GM19238 (cell line): ENCODE measurements at regions not wholly inside any gene's neighbourhood (a gene's known extent, or its start where the extent isn't known, plus 50 kb on each side); places are given as distances from the start of the nearest gene placed in this dataset.
"Not testable (repeated sequence)": the region's sequence is repeated elsewhere in the genome, so short reads cannot be mapped to it uniquely, and the experiment has no call there.

Experiments used
- DNase-seq: peaks from one replicate; pipeline ENCODE4 v3.0.0; 2011; ENCODE audit warnings: low spot score; ENCODE audit not compliant: insufficient read length

DNA sequence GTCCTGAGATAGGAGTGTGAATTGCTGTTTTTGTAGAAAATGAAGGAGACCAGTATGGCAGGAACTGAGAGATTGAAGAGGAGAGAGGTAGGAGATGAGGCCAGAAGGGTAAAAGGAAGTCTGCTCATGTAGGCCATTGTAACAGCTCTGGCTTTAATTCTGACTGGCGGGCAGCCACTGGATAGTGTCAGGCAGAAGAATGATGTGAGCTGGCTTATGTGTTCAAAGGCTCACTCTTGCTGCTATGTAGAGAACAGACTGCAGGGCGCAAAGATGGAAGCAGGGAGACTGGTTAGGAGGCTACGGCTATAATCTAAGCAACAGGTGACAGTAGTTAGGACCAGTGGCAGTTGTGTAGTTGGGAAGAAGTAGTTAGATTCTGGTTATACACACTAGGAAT, 160.2 kb upstream of the FGF13 start:
- no peak for DNase-seq

- no peak for DNase-seq
These were observed 155.1 kb upstream of the FGF13 start for GRCh38 chrX:138866643-138867042.

DNA sequence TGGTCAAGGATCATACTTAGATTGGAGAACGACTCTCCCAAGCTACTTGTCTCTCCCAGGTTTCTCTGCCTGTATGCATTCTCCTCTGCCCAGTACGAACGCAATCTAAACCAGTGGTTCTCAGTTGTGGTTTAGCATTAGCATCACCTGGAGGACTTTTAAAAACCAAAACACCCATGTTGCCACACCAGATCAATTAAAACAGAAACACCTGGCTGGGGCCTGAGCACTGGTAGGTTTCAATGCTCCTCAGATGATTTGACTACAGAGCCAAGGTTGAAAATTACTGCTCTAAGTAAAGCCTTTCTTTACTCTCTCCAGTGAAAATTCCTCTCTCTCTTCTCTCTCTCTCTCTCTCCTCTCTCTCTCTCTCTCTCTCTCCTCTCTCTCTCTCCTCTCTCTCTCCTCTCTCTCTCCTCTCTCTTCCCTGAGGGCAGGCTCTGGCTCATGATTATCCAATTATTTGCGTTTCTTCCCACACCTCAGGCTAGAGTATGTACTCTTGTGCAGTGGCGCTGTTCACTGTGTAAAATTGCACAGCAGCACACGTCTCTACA, 153.7 kb upstream of the FGF13 start:
- DNase-seq, result no peak

- DNase-seq, result no peak
These were observed 147.9 kb upstream of the FGF13 start for GRCh38 chrX:138859421-138859820.

DNA sequence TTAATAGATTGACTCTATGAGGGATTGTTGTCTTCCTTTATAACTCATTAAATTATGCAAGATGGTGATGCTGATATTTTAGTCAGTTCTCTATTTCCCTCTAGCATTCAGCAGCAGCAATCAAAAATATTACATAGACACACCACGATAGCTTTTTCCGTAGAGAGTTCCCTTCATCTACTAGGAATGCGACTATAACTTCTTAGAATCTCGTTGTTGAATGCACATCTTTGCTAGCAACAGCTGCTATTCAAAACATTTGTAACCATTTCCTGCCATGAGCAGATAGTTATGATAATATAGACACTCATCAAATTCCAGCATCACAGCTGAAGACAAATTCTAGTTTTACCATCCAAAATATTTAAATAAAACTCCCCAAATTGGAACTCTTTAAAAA, 147.4 kb upstream of the FGF13 start:
- DNase-seq, result no peak

DNA sequence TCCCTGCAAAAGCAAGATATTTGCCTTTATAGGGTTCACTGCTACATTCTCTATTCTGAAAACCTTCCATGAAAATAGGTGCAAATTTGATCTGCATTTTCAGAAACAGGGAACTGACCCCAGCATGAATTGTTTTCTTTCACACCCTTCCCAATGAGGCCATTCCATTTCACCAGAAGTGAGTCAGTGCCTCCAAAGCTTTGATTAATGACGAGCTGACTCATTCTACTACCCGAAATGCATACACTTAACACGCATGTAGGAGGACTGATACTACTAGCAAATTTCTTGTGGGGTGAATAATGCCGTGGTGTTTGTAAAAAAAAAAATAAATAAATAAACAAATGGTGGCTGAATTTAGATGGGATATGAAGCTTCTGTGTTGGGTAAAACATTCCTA, 146.9 kb upstream of the FGF13 start:
- DNase-seq, result no peak

- DNase-seq, result no peak
These were observed 145.5 kb upstream of the FGF13 start for GRCh38 chrX:138856881-138857604.

DNA sequence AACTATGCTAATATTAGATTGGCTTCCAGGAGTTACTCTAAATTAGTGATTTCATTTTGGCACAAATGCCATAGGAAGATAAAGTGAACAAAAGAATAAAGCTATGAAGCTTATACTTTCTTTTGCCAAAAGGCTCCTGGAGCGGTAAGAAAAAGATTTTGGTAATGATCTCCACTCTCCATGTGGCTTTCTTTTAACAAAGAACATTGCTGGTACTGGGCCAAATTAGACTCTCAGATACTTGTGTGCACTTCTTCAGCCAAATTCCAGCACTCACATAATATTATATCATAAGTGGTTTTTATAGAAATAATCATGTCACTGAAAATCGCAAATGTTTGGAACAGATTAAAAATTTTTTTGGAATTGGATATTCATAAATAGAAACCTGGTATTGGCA, 142.4 kb upstream of the FGF13 start:
- DNase-seq, result no peak

- no peak for DNase-seq
These were observed 138.0 kb upstream of the FGF13 start for GRCh38 chrX:138849521-138849920.

GRCh38 chrX:138847930-138848329, 136.4 kb upstream of the FGF13 start:
- DNase-seq, result no peak

DNA sequence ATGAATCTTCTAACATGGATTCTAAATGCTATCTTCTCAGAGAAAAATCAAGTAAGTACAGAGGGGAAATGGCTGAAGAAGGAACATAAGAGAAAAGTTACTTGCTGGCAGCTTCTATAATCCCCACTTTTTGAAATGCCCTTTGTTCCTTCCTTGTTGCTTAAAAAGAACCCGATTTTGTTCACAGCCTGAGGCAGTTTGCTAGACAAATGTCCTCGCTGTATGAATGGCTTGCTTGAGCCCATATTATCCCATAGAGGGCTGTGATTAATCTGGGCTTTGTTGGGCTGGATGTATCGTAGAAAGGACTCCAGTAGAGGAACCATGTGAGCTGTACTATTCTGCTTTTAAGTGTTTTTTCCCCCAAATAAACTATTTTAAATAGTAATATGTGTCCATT, 134.3 kb upstream of the FGF13 start:
- DNase-seq, result no peak

DNA sequence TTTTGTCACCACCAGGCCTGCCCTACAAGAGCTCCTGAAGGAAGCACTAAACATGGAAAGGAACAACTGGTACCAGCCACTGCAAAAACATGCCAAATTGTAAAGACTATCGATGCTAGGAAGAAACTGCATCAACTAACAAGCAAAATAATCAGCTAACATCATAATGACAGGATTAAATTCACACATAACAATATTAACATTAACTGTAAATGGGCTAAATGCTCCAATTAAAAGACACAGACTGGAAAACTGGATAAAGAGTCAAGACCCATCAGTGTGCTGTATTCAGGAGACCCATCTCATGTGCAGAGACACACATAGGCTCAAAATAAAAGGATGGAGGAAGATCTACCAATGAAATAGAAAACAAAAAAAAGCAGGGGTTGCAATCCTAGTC, 95.9 kb upstream of the FGF13 start:
- DNase-seq, result not testable (repeated sequence)

DNA sequence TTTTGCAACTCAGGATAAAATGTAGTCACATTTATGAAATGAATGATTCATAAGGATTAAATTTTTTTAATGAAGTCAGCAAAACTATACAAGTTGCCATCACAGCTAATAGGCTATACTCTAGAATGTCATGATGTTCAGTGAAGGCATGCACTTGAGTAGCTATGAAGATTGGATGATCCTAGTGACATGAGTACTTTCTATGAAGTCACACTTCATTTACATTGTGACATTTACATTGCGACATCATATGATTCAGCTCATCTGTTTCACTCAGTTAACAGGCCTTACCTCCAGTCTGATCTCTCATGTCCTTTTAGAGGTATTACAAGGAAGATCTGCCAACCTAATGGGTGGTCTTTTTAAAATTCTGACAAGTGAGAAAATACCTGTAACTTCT, 82.7 kb upstream of the FGF13 start:
- DNase-seq, result no peak

- no peak for DNase-seq
These were observed 80.0 kb upstream of the FGF13 start for GRCh38 chrX:138791551-138791950.

DNA sequence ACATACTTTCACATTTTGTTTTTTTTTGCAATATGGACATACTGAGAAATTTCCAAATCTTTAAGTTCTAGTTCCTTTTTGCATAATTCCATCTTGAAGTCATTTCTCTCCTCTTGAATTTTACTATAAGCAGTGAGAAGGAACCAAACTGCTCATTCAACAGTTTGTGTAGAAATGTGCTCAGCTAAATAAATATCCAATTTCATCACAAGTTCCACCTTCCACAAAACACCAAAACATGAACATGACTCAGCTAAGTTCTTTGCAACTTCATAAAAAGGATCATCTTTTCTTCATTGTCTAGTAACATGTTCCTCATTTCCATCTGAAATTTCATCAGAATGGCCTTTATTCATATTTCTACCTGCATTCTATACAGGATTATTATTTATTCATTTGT, 77.3 kb upstream of the FGF13 start:
- DNase-seq, result no peak

GRCh38 chrX:138778576-138778909, 67.0 kb upstream of the FGF13 start:
- DNase-seq, result not testable (repeated sequence)

DNA sequence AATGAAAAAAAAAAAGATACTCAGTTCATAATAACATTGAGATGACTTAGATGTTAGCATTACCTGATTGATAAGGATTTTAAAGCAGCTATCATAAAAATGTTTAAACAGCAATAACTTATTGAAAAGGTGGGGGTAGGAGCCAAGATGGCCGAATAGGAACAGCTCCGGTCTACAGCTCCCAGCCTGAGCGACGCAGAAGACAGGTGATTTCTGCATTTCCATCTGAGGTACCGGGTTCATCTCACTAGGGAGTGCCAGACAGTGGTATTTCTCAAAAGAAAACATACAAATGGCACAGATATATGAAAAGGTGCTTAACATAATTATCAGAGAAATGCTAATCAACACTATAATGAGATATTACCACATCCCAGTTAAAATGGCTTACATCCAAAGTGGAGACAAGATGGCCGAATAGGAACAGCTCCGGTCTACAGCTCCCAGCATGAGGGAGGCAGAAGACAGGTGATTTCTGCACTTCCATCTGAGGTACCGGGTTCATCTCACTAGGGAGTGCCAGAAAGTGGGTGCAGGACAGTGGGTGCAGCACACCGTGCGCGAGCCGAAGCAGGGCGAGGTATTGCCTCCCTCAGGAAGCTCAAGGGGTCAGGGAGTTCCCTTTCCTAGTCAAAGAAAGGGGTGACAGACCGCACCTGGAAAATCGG, 66.5 kb upstream of the FGF13 start:
- DNase-seq, result not testable (repeated sequence)

DNA sequence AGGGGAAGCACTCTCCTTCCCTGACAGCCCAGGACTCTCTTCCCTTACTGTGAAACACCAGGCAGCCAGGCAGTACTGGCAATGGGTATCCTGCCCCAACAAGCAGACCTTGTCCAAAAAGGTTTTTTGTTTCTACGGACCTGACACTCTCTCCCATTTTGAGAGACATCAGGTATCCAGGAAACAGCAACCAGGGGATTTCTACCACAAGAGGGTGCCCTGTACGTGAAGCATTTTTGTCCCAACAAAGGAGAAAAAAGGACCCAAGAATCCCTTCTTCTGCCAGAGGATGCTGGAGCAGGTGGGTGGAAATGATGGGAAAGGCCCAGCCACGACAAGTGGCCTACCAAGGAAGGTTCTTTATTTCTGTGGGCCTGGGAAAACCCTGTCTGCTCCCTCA, 65.7 kb upstream of the FGF13 start:
- no peak for DNase-seq

DNA sequence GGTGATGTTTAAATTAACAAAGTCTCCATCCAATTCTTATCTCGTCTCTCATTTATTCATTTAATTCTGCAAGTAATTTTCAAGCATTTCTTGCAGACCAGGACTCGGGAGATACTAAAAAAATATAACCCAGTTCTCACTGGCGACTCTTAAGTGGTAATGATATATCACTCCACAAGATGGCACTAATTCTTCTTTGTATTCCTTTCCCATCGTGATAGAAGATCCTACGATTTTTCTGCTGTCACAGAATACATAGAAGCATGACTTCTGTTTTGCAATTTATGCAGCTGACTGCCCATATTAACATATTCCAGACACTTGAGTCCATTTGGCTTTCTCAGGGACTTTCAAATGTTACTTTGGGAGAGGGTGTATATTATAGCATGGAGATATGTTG, 64.0 kb upstream of the FGF13 start:
- DNase-seq, result no peak

DNA sequence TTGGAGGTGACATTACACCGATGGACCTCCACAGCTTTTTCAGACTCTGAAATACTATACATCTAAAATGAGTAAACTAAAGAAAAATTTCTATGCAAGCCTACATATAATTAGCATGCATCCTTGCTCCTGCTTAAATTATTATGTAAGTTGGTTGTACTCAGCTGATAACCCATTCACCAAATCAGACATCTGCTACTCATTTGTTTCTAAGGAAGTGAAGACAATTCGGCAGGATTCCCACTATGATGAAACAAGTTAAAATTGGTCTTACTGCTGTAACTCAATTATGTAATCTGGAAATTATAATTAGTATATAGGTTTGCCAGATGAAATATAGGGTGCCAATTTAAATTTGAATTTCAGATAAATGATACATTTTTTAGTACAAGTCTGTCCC, 59.5 kb upstream of the FGF13 start:
- no peak for DNase-seq

DNA sequence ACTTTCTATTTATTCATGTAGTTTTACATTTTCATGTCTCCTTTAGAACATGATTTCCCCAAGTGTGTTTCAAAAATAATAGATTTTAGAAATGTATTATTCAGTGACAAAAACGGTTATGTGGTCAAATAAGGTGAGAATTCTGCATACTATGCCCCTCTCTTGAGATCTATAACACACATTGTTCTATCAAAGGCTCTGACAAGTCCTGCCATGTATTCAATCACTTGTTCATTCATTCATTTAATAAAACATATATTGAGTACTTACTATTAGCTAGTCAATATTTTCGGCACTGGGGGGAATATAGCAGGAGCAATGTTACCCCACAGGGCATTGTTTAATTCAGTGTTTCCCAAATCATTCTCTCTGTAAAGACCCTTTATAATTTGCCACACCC, 58.4 kb upstream of the FGF13 start:
- no peak for DNase-seq

- DNase-seq, result no peak
These were observed 53.5 kb upstream of the FGF13 start for GRCh38 chrX:138765051-138765450.

- DNase-seq, result no peak
These were observed 52.2 kb upstream of the FGF13 start for GRCh38 chrX:138763761-138764160.
